ENCODE measurements at regions not wholly inside any gene's neighbourhood (a gene's known extent, or its start where the extent isn't known, plus 50 kb on each side); places are given as distances from the start of the nearest gene placed in this dataset.

GRCh38 chr7:118075936-118076335 is 108.0 kb upstream of the LSM8 start:
- no peak for DNase-seq (ENCODE audit: low read depth in 3 of 3, low spot score in 2 of 3)

- no peak for DNase-seq (ENCODE audit: low read depth in 3 of 3, low spot score in 2 of 3)
Observed at GRCh38 chr7:118076564-118076963, 107.4 kb upstream of the LSM8 start.

GRCh38 chr7:118078015-118078414 is 105.9 kb upstream of the LSM8 start:
- no peak for DNase-seq (ENCODE audit: low read depth in 3 of 3, low spot score in 2 of 3)

- no peak for DNase-seq (ENCODE audit: low read depth in 3 of 3, low spot score in 2 of 3)
Observed at GRCh38 chr7:118079369-118079768, 104.6 kb upstream of the LSM8 start.

GRCh38 chr7:118080947-118081346 is 103.0 kb upstream of the LSM8 start:
- no peak for DNase-seq (ENCODE audit: low read depth in 3 of 3, low spot score in 2 of 3)

- no peak for DNase-seq (ENCODE audit: low read depth in 3 of 3, low spot score in 2 of 3)
Observed at GRCh38 chr7:118082506-118082905, 101.5 kb upstream of the LSM8 start.

GRCh38 chr7:118085000-118085399 is 99.0 kb upstream of the LSM8 start:
- no peak for DNase-seq (ENCODE audit: low read depth in 3 of 3, low spot score in 2 of 3)

- DNase-seq (ENCODE audit: low read depth in 3 of 3, low spot score in 2 of 3): no peak
Observed at GRCh38 chr7:118087126-118087525, 96.8 kb upstream of the LSM8 start.

- no peak for DNase-seq (ENCODE audit: low read depth in 3 of 3, low spot score in 2 of 3)
Observed at GRCh38 chr7:118094044-118094443, 89.9 kb upstream of the LSM8 start.

- peak in 1 of 3 donors; percentile 21 for DNase-seq (ENCODE audit: low read depth in 3 of 3, low spot score in 2 of 3)
Observed at GRCh38 chr7:118104812-118105441, 79.0 kb upstream of the LSM8 start.

- no peak for DNase-seq (ENCODE audit: low read depth in 3 of 3, low spot score in 2 of 3)
Observed at GRCh38 chr7:118109607-118110006, 74.4 kb upstream of the LSM8 start.

GRCh38 chr7:118110178-118110925 is 73.6 kb upstream of the LSM8 start:
- DNase-seq (ENCODE audit: low read depth in 3 of 3, low spot score in 2 of 3): no peak

GRCh38 chr7:118111347-118111746 is 72.6 kb upstream of the LSM8 start:
- DNase-seq (ENCODE audit: low read depth in 3 of 3, low spot score in 2 of 3): no peak

- DNase-seq (ENCODE audit: low read depth in 3 of 3, low spot score in 2 of 3): no peak
Observed at GRCh38 chr7:118114175-118114574, 69.8 kb upstream of the LSM8 start.

GRCh38 chr7:118129041-118129795 is 54.7 kb upstream of the LSM8 start:
- no peak for DNase-seq (ENCODE audit: low read depth in 3 of 3, low spot score in 2 of 3)

- DNase-seq (ENCODE audit: low read depth in 3 of 3, low spot score in 2 of 3): no peak
Observed at GRCh38 chr7:118132764-118133163, 51.2 kb upstream of the LSM8 start.

Data from right renal cortex interstitium (tissue), 3 donors.